ENCODE measurements at regions not wholly inside any gene's neighbourhood (a gene's known extent, or its start where the extent isn't known, plus 50 kb on each side); places are given as distances from the start of the nearest gene placed in this dataset.

DNA sequence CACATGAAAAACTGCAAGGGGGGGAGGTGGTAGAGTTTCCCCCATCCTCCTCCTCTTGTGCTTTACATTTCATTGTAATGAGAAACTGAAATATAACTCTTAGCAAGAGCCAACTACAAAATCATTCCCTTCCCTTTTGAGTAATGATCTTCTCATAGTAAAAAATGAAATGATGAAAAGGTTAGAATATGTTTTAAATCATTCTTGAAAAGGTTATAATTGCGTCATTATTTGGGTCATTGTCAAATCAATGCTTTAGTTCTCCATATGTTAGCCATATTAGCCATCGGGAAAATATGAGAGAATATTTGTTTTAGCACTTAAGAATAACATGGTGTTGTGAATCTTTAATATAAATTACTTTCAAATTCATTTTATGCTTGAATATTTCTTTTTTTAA is 1185.0 kb upstream of the CDH18 start:
- no peak overlapping the region for H3K4me3 ChIP-seq (ENCODE audit: low read depth, low read length)
- CTCF ChIA-PET: no interaction called here
- no peaks in the 10 kb centered on the region for H3K27me3 ChIP-seq (ENCODE audit: control insufficient read depth, insufficient read depth, low read length)
- DNase-seq (ENCODE audit: low read depth): no peak
- TF ChIP-seq, protein P1, sequence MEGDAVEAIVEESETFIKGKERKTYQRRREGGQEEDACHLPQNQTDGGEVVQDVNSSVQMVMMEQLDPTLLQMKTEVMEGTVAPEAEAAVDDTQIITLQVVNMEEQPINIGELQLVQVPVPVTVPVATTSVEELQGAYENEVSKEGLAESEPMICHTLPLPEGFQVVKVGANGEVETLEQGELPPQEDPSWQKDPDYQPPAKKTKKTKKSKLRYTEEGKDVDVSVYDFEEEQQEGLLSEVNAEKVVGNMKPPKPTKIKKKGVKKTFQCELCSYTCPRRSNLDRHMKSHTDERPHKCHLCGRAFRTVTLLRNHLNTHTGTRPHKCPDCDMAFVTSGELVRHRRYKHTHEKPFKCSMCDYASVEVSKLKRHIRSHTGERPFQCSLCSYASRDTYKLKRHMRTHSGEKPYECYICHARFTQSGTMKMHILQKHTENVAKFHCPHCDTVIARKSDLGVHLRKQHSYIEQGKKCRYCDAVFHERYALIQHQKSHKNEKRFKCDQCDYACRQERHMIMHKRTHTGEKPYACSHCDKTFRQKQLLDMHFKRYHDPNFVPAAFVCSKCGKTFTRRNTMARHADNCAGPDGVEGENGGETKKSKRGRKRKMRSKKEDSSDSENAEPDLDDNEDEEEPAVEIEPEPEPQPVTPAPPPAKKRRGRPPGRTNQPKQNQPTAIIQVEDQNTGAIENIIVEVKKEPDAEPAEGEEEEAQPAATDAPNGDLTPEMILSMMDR (IDR thresholded peaks at IDR 0.05; ENCODE audit: insufficient read depth, low read depth, low read length): no peak
- no peaks in the 10 kb centered on the region for H3K36me3 ChIP-seq (ENCODE audit: control insufficient read depth, insufficient read depth, low read length)
- POLR2A ChIA-PET: no interaction called here

DNA sequence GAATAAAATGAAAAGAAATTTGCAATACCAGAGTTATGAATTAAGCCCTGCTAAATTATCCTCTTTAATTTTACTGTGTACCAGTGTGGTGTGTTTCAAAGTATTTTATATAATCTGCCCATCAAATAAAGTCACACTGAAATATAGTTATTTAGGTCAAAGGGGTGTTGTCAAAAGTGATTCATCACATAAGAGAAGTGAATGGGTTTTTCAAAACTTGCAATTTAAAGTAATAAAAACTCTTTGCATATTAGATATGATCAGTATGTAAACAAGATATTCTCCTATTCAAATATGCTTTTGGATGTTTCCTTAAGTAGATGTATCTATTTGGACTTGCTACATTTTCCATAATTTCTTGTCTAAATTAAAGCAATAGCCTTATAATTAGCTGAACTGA is 1183.0 kb upstream of the CDH18 start:
- CTCF ChIA-PET: no interaction called here
- Histone ChIP-seq H3K36me3 (ENCODE audit: control insufficient read depth, insufficient read depth, low read length) (no peaks in the 10 kb centered on the region), H3K27me3 (ENCODE audit: control insufficient read depth, insufficient read depth, low read length) (no peaks in the 10 kb centered on the region), H3K4me3 (ENCODE audit: low read depth, low read length) (no peak overlapping the region)
- no peak for DNase-seq (ENCODE audit: low read depth)
- POLR2A ChIA-PET: no interaction called here
- TF ChIP-seq, protein P1 (IDR thresholded peaks at IDR 0.05; ENCODE audit: insufficient read depth, low read depth, low read length): no peak

DNA sequence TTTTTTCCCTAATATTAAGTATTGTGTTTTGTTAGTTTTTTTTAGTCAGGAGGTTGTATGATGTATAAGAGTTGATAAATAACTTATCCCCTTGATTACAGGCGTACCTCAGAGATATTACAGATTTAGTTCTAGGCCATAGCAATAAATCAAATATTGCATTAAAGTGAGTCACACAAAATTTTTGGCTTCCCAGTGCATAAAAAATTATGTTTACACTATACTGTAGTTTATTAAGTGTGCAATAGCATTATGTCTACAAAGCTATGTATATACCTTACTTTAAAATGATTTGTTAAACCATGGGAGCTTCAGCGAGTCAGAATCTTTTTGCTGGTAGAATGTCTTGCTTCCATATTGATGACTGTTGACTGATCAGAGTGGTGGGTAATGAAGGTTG is 1180.6 kb upstream of the CDH18 start:
- ChIA-PET POLR2A (no interaction called here), CTCF (no interaction called here)
- H3K27me3 ChIP-seq (ENCODE audit: control insufficient read depth, insufficient read depth, low read length): no peaks in the 10 kb centered on the region
- TF ChIP-seq, protein P1 (IDR thresholded peaks at IDR 0.05; ENCODE audit: insufficient read depth, low read depth, low read length): no peak
- no peak for DNase-seq (ENCODE audit: low read depth)
- no peaks in the 10 kb centered on the region for H3K36me3 ChIP-seq (ENCODE audit: control insufficient read depth, insufficient read depth, low read length)
- no peak overlapping the region for H3K4me3 ChIP-seq (ENCODE audit: low read depth, low read length)

DNA sequence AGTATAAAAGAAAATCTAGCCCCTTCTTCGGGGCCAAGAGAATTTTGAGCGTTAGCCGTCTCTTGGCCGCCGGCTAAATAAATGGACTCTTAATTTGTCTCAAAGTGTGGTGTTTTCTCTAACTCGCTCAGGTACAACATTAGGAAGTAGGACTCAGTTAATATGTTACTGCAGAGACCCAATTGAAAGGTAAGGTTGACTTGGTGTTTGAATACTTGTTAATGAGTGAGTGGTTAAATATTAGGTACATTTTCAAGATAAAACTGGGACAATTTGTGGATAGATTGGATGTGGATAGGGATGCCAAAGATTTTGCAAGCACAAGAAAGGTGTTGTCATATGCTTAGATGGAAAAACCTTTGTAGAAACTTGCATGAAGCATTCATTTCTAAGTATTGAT is 1177.3 kb upstream of the CDH18 start:
- DNase-seq (ENCODE audit: low read depth): no peak
- CTCF ChIA-PET: no interaction called here
- TF ChIP-seq, protein P1 (IDR thresholded peaks at IDR 0.05; ENCODE audit: insufficient read depth, low read depth, low read length): no peak
- POLR2A ChIA-PET: no interaction called here
- no peaks in the 10 kb centered on the region for H3K27me3 ChIP-seq (ENCODE audit: control insufficient read depth, insufficient read depth, low read length)
- H3K4me3 ChIP-seq (ENCODE audit: low read depth, low read length): no peak overlapping the region
- H3K36me3 ChIP-seq (ENCODE audit: control insufficient read depth, insufficient read depth, low read length): no peaks in the 10 kb centered on the region

DNA sequence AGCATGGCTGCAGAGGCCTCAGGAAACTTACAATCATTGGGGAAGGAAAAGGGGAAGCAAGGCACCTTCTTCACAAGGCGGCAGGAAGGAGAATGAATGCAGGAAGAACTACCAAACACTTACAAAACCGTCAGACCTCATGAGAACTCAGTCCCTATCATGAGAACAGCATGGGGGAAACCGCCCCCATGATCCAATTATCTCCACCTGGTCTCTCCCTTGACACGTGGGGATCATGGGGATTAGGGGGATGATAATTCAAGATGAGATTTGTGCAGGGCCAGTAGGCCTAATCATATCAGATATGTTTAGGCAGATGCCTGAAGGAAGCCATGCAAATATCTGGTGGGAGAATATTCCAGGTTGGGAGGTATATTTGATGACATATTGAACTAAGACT is 1176.4 kb upstream of the CDH18 start:
- TF ChIP-seq, protein P1 (IDR thresholded peaks at IDR 0.05; ENCODE audit: insufficient read depth, low read depth, low read length): no peak
- H3K27me3 ChIP-seq (ENCODE audit: control insufficient read depth, insufficient read depth, low read length): no peaks in the 10 kb centered on the region
- CTCF ChIA-PET: no interaction called here

More for the DNA sequence above, 1176.4 kb upstream of the CDH18 start:
- POLR2A ChIA-PET: no interaction called here
- Histone ChIP-seq H3K36me3 (ENCODE audit: control insufficient read depth, insufficient read depth, low read length) (no peaks in the 10 kb centered on the region), H3K4me3 (ENCODE audit: low read depth, low read length) (no peak overlapping the region)
- no peak for DNase-seq (ENCODE audit: low read depth)

All from BJ (cell line).